Natural killer cell (primary cell): ENCODE measurements at regions not wholly inside any gene's neighbourhood (a gene's known extent, or its start where the extent isn't known, plus 50 kb on each side); places are given as distances from the start of the nearest gene placed in this dataset.

ENCODE experiments used
- ATAC-seq, 3 donors: fragments of 150-1000 bp in 2 of 3; fragments of 200-7000 bp in 1 of 3; cut with Tn5 transposase; 1 replicate in 1 of 3; 2 replicates in 2 of 3; pipeline ENCODE4 v1.10.0; 2021; ENCODE audit warnings: mild to moderate bottlenecking in 2 of 3, moderate library complexity in 2 of 3
- DNase-seq, 2 donors: peaks; one replicate each; pipeline versions ENCODE4 v3.0.0 to v3.0.0-alpha.2; 2013 to 2021; ENCODE audit warnings: mixed read lengths in 1 of 2
- H3K27ac ChIP-seq: one replicate; pipeline ENCODE4 v1.5.1; 2013; ENCODE audit warnings: mild to moderate bottlenecking, low read length
- H3K27me3 ChIP-seq: one replicate; pipeline ENCODE4 v1.6.1; 2013; ENCODE audit warnings: low read length; ENCODE audit not compliant: control insufficient read depth, insufficient read depth
- H3K36me3 ChIP-seq: one replicate; pipeline ENCODE4 v1.6.1; 2013; ENCODE audit warnings: low read length; ENCODE audit not compliant: control insufficient read depth, insufficient read depth
- H3K4me1 ChIP-seq: one replicate; pipeline ENCODE4 v1.6.1; 2013; ENCODE audit warnings: low read length; ENCODE audit not compliant: control insufficient read depth, insufficient read depth
- H3K4me3 ChIP-seq: one replicate; pipeline ENCODE4 v1.5.1; 2013; ENCODE audit warnings: low read length
- H3K9me3 ChIP-seq: one replicate; pipeline ENCODE4 v1.6.1; 2013; ENCODE audit warnings: low read length; ENCODE audit not compliant: control insufficient read depth, insufficient read depth
- H3K27ac Mint-ChIP-seq, 2 donors: one replicate each; pipeline ENCODE4 v1.8.0; 2022; ENCODE audit warnings: mild to moderate bottlenecking in 2 of 2, mixed read lengths in 2 of 2, moderate library complexity in 1 of 2
- H3K27me3 Mint-ChIP-seq, 2 donors: one replicate each; pipeline ENCODE4 v1.8.0; 2022; ENCODE audit warnings: low read depth in 2 of 2, mixed read lengths in 2 of 2
- H3K36me3 Mint-ChIP-seq: one replicate; pipeline ENCODE4 v1.8.0; 2022; ENCODE audit warnings: mixed read lengths
- H3K4me1 Mint-ChIP-seq, 2 donors: one replicate each; pipeline ENCODE4 v1.8.0; 2022; ENCODE audit warnings: mixed read lengths in 2 of 2
- H3K4me3 Mint-ChIP-seq: one replicate; pipeline ENCODE4 v1.8.0; 2022; ENCODE audit warnings: mild to moderate bottlenecking, moderate library complexity, mixed read lengths
- H3K9me3 Mint-ChIP-seq, 2 donors: one replicate each; pipeline ENCODE4 v1.8.0; 2022; ENCODE audit warnings: mixed read lengths in 2 of 2
- WGBS: methylation state at CpG from one replicate; pipeline ENCODE4 v1.1.7; 2013; ENCODE audit warnings: missing lambda C conversion rate; ENCODE audit not compliant: insufficient coverage; 5-methylcytosine and 5-hydroxymethylcytosine counted together
- intact Hi-C: fragments of 100-400 bp; cut with micrococcal nuclease; formaldehyde crosslinking; loops from one replicate; pipeline ENCODE4 v1.14.2; 2022
- TF ChIP-seq, protein P1 (sequence below): fragments of 200-600 bp; IDR thresholded peaks from one replicate; pipeline ENCODE4 v1.8.0; 2022; ENCODE audit warnings: antibody characterized with exemption

DNA sequence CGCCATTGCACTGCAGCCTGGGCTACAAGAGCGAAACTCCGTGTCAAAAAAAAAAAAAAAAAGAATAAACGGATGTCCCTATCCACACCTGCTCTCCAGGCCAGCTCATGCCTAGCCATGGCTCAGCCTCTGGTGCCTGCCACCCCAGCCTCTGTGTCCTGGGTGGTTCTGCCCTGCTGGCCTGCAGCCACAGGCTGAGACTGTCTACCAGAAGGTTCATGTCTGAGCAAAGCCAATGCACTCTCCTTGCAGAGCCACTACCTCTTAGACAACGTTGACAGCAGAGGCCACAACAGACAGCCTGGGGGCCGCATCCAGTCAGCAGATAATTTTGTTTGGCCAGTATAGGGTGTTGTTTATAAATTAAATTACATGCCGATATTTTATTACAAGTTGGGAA is 127.7 kb downstream of the ASB7 start:
- ATAC-seq, result no peak
- no peaks in the 10 kb centered on the region for H3K36me3 Mint-ChIP-seq
- H3K27ac ChIP-seq, result no peak overlapping the region
- peaks cover 0 to 5% of the 10 kb centered on the region in 2 donors for H3K27me3 Mint-ChIP-seq
- H3K4me3 Mint-ChIP-seq, result no peak overlapping the region
- 84% methylated on average over 7 of the region's 7 CpGs for WGBS
- DNase-seq, result no peak
- no peak overlapping the region for H3K27ac Mint-ChIP-seq
- H3K36me3 ChIP-seq, result no peaks in the 10 kb centered on the region
- no peaks in the 10 kb centered on the region for H3K9me3 ChIP-seq
- intact Hi-C loops, result no loop called here
- no peak overlapping the region for H3K4me3 ChIP-seq
- H3K27me3 ChIP-seq, result no peaks in the 10 kb centered on the region
- H3K9me3 Mint-ChIP-seq, result no peaks in the 10 kb centered on the region
- TF ChIP-seq, protein P1, sequence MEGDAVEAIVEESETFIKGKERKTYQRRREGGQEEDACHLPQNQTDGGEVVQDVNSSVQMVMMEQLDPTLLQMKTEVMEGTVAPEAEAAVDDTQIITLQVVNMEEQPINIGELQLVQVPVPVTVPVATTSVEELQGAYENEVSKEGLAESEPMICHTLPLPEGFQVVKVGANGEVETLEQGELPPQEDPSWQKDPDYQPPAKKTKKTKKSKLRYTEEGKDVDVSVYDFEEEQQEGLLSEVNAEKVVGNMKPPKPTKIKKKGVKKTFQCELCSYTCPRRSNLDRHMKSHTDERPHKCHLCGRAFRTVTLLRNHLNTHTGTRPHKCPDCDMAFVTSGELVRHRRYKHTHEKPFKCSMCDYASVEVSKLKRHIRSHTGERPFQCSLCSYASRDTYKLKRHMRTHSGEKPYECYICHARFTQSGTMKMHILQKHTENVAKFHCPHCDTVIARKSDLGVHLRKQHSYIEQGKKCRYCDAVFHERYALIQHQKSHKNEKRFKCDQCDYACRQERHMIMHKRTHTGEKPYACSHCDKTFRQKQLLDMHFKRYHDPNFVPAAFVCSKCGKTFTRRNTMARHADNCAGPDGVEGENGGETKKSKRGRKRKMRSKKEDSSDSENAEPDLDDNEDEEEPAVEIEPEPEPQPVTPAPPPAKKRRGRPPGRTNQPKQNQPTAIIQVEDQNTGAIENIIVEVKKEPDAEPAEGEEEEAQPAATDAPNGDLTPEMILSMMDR, result no peak
- H3K4me1 Mint-ChIP-seq, result no peaks in the 10 kb centered on the region
- no peaks in the 10 kb centered on the region for H3K4me1 ChIP-seq

DNA sequence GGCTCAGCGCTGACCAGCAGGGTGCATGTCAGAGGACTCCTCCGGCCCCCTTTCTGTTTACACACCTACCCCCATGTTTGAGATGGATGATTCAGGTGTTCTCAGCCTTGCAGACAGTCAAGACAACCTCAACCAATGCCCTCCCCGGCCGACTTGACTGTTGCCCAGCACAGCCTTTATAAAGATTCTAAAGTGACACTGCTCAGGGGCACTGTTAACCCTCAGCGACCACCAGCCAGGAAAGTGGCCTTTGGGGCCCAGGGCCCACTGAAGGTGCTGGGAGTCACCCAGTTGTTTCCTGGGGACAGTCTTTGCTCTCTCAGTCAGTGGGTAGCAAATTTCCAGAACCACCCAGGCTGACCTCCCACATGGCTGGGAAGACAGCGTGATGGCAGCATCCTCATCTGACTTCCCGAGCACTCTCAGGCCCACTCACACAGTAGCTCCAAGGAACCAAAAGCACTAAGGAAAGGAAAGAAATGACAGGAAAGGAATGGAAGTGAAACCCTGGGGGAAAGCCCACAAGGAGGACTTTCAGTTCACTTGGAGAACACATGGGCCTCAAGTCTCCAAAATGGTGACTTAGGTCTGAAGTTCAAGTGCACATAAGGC is 128.4 kb downstream of the ASB7 start:
- H3K4me1 ChIP-seq, result no peaks in the 10 kb centered on the region
- no peaks in the 10 kb centered on the region for H3K9me3 ChIP-seq
- WGBS, result 89% methylated on average over 6 of the region's 7 CpGs
- no peak overlapping the region for H3K27ac ChIP-seq
- Mint-ChIP-seq H3K36me3 (no peaks in the 10 kb centered on the region), H3K4me1 (no peaks in the 10 kb centered on the region), H3K4me3 (no peak overlapping the region), H3K27ac (no peak overlapping the region), H3K9me3 (no peaks in the 10 kb centered on the region), H3K27me3 (peaks cover 0 to 5% of the 10 kb centered on the region in 2 donors)
- H3K4me3 ChIP-seq, result no peak overlapping the region
- no peaks in the 10 kb centered on the region for H3K36me3 ChIP-seq
- TF ChIP-seq, protein P1, result no peak
- DNase-seq, result no peak
- intact Hi-C loops, result no loop called here
- no peak for ATAC-seq
- no peaks in the 10 kb centered on the region for H3K27me3 ChIP-seq

DNA sequence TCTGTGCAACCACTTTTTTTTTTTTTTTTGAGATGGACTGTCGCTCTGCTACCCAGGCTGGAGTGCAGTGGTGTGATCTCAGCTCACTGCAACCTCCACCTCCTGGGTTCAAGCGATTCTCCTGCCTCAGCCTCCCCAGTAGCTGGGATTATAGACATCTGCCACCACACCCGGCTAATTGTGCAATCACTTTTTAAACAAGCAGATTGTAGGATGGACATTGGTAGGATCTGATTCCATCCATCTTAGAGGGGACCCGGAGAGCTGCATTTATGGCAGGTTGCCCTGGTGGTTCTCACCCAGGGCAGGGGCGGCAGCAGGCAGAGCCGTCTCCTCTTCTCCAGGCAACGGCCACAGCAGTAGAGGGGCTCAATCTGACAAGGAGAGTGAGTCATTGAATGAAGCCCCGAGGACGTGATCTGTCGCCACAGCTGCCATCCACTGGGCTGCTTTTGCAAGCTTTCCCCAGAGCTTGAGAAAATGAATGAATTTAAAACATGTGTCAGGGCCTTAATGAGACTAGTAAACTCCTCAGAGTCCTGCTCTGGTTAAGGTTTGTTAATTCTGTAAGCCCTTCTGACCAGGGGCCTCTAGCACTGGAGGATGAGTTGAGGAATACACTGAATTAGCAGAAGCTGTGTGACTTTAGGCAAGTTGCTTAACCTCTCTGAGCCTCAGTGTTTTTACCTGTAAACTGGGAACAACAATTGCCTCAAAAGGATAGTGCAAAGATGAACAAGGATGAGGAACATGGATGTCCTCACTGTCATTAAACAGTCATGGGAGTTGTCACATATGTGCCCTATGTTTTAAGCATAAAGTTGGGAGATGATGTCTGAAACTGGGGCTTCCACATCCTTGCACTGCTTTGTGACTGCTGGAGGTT is 129.1 kb downstream of the ASB7 start:
- no peak overlapping the region for H3K4me3 Mint-ChIP-seq
- ATAC-seq, result no peak
- 87% methylated on average over 10 of the region's 10 CpGs for WGBS

More for the DNA sequence above, 129.1 kb downstream of the ASB7 start:
- Mint-ChIP-seq H3K4me1 (no peaks in the 10 kb centered on the region), H3K9me3 (no peaks in the 10 kb centered on the region), H3K36me3 (no peaks in the 10 kb centered on the region), H3K27ac (no peak overlapping the region), H3K27me3 (peaks cover 0 to 5% of the 10 kb centered on the region in 2 donors)
- Histone ChIP-seq H3K4me1 (no peaks in the 10 kb centered on the region), H3K4me3 (no peak overlapping the region), H3K27ac (no peak overlapping the region), H3K36me3 (no peaks in the 10 kb centered on the region), H3K27me3 (no peaks in the 10 kb centered on the region), H3K9me3 (no peaks in the 10 kb centered on the region)
- intact Hi-C loops, result no loop called here
- DNase-seq, result no peak
- TF ChIP-seq, protein P1, result no peak
